ENCODE measurements at regions not wholly inside any gene's neighbourhood (a gene's known extent, or its start where the extent isn't known, plus 50 kb on each side); places are given as distances from the start of the nearest gene placed in this dataset.

- no peaks in the 10 kb centered on the region for H3K27me3 ChIP-seq (ENCODE audit: control insufficient read depth in 3 of 3, insufficient read depth in 3 of 3, low read length in 3 of 3)
- no peak overlapping the region for H3K4me3 ChIP-seq (ENCODE audit: low read depth in 1 of 3, low read length in 3 of 3)
- no peaks in the 10 kb centered on the region for H3K36me3 ChIP-seq (ENCODE audit: control insufficient read depth in 3 of 3, insufficient read depth in 2 of 3, low read depth in 1 of 3, low read length in 3 of 3)
- H3K4me1 ChIP-seq (ENCODE audit: control insufficient read depth in 3 of 3, insufficient read depth in 2 of 3, low read depth in 1 of 3, low read length in 2 of 3): no peaks in the 10 kb centered on the region
- no peak for FAIRE-seq
- no peaks in the 10 kb centered on the region for H3K9me3 ChIP-seq (ENCODE audit: control insufficient read depth in 2 of 2, insufficient read depth in 1 of 2, low read depth in 1 of 2, low read length in 1 of 2)
- 91 to 92% (median 91%) methylated on average over 3 of the region's 3 CpGs for WGBS, 3 donors
- DNase-seq: no peak
- no peak overlapping the region for H3K27ac ChIP-seq (ENCODE audit: low read depth in 1 of 3, low read length in 2 of 3)
Observed at GRCh38 chr22:34308101-34308500, 387.8 kb upstream of the LARGE1 start.

- Histone ChIP-seq H3K36me3 (ENCODE audit: control insufficient read depth in 3 of 3, insufficient read depth in 2 of 3, low read depth in 1 of 3, low read length in 3 of 3) (no peaks in the 10 kb centered on the region), H3K4me1 (ENCODE audit: control insufficient read depth in 3 of 3, insufficient read depth in 2 of 3, low read depth in 1 of 3, low read length in 2 of 3) (no peaks in the 10 kb centered on the region), H3K27me3 (ENCODE audit: control insufficient read depth in 3 of 3, insufficient read depth in 3 of 3, low read length in 3 of 3) (peaks cover 0 to 2% (median 0%) of the 10 kb centered on the region in 3 donors), H3K4me3 (ENCODE audit: low read depth in 1 of 3, low read length in 3 of 3) (no peak overlapping the region), H3K9me3 (ENCODE audit: control insufficient read depth in 2 of 2, insufficient read depth in 1 of 2, low read depth in 1 of 2, low read length in 1 of 2) (peaks cover 0 to 4% of the 10 kb centered on the region in 2 donors), H3K27ac (ENCODE audit: low read depth in 1 of 3, low read length in 2 of 3) (no peak overlapping the region)
- 75 to 85% (median 80%) methylated on average over 3 of the region's 3 CpGs for WGBS, 3 donors
- no peak for DNase-seq
- no peak for FAIRE-seq
Observed at GRCh38 chr22:34319346-34319745, 399.1 kb upstream of the LARGE1 start.

- Histone ChIP-seq H3K36me3 (ENCODE audit: control insufficient read depth in 3 of 3, insufficient read depth in 2 of 3, low read depth in 1 of 3, low read length in 3 of 3) (no peaks in the 10 kb centered on the region), H3K9me3 (ENCODE audit: control insufficient read depth in 2 of 2, insufficient read depth in 1 of 2, low read depth in 1 of 2, low read length in 1 of 2) (no peaks in the 10 kb centered on the region), H3K27me3 (ENCODE audit: control insufficient read depth in 3 of 3, insufficient read depth in 3 of 3, low read length in 3 of 3) (no peaks in the 10 kb centered on the region), H3K4me3 (ENCODE audit: low read depth in 1 of 3, low read length in 3 of 3) (no peak overlapping the region), H3K4me1 (ENCODE audit: control insufficient read depth in 3 of 3, insufficient read depth in 2 of 3, low read depth in 1 of 3, low read length in 2 of 3) (no peaks in the 10 kb centered on the region), H3K27ac (ENCODE audit: low read depth in 1 of 3, low read length in 2 of 3) (no peak overlapping the region)
- FAIRE-seq: no peak
- 84 to 91% (median 86%) methylated on average over 3 of the region's 3 CpGs for WGBS, 3 donors
- DNase-seq: no peak
Observed at GRCh38 chr22:34324763-34325162, 404.5 kb upstream of the LARGE1 start.

GRCh38 chr22:34326901-34327300 is 406.6 kb upstream of the LARGE1 start:
- Histone ChIP-seq H3K9me3 (ENCODE audit: control insufficient read depth in 2 of 2, insufficient read depth in 1 of 2, low read depth in 1 of 2, low read length in 1 of 2) (no peaks in the 10 kb centered on the region), H3K27ac (ENCODE audit: low read depth in 1 of 3, low read length in 2 of 3) (no peak overlapping the region), H3K4me3 (ENCODE audit: low read depth in 1 of 3, low read length in 3 of 3) (no peak overlapping the region), H3K4me1 (ENCODE audit: control insufficient read depth in 3 of 3, insufficient read depth in 2 of 3, low read depth in 1 of 3, low read length in 2 of 3) (no peaks in the 10 kb centered on the region), H3K27me3 (ENCODE audit: control insufficient read depth in 3 of 3, insufficient read depth in 3 of 3, low read length in 3 of 3) (no peaks in the 10 kb centered on the region), H3K36me3 (ENCODE audit: control insufficient read depth in 3 of 3, insufficient read depth in 2 of 3, low read depth in 1 of 3, low read length in 3 of 3) (no peaks in the 10 kb centered on the region)
- FAIRE-seq (no peak), DNase-seq (no peak)

- Histone ChIP-seq H3K4me3 (ENCODE audit: low read depth in 1 of 3, low read length in 3 of 3) (no peak overlapping the region), H3K4me1 (ENCODE audit: control insufficient read depth in 3 of 3, insufficient read depth in 2 of 3, low read depth in 1 of 3, low read length in 2 of 3) (no peaks in the 10 kb centered on the region), H3K36me3 (ENCODE audit: control insufficient read depth in 3 of 3, insufficient read depth in 2 of 3, low read depth in 1 of 3, low read length in 3 of 3) (no peaks in the 10 kb centered on the region), H3K9me3 (ENCODE audit: control insufficient read depth in 2 of 2, insufficient read depth in 1 of 2, low read depth in 1 of 2, low read length in 1 of 2) (peaks cover 1 to 14% of the 10 kb centered on the region in 2 donors), H3K27me3 (ENCODE audit: control insufficient read depth in 3 of 3, insufficient read depth in 3 of 3, low read length in 3 of 3) (no peaks in the 10 kb centered on the region), H3K27ac (ENCODE audit: low read depth in 1 of 3, low read length in 2 of 3) (no peak overlapping the region)
- no peak for DNase-seq
- no peak for FAIRE-seq
- WGBS, 3 donors: 80 to 86% (median 84%) methylated on average over 4 of the region's 4 CpGs
Observed at GRCh38 chr22:34330432-34330831, 410.2 kb upstream of the LARGE1 start.

- WGBS, 3 donors: 65 to 86% (median 65%) methylated on average over 4 of the region's 4 CpGs
- H3K4me1 ChIP-seq (ENCODE audit: control insufficient read depth in 3 of 3, insufficient read depth in 2 of 3, low read depth in 1 of 3, low read length in 2 of 3): no peaks in the 10 kb centered on the region
Observed at GRCh38 chr22:34333285-34333684, 413.0 kb upstream of the LARGE1 start.

GRCh38 chr22:34334893-34335292 is 414.6 kb upstream of the LARGE1 start:
- DNase-seq: no peak
- no peak for FAIRE-seq
- Histone ChIP-seq H3K36me3 (ENCODE audit: control insufficient read depth in 3 of 3, insufficient read depth in 2 of 3, low read depth in 1 of 3, low read length in 3 of 3) (no peaks in the 10 kb centered on the region), H3K9me3 (ENCODE audit: control insufficient read depth in 2 of 2, insufficient read depth in 1 of 2, low read depth in 1 of 2, low read length in 1 of 2) (peaks cover 1 to 18% of the 10 kb centered on the region in 2 donors), H3K27me3 (ENCODE audit: control insufficient read depth in 3 of 3, insufficient read depth in 3 of 3, low read length in 3 of 3) (peaks cover 0 to 2% (median 0%) of the 10 kb centered on the region in 3 donors), H3K27ac (ENCODE audit: low read depth in 1 of 3, low read length in 2 of 3) (no peak overlapping the region), H3K4me1 (ENCODE audit: control insufficient read depth in 3 of 3, insufficient read depth in 2 of 3, low read depth in 1 of 3, low read length in 2 of 3) (no peaks in the 10 kb centered on the region), H3K4me3 (ENCODE audit: low read depth in 1 of 3, low read length in 3 of 3) (no peak overlapping the region)
- WGBS, 3 donors: 68 to 74% (median 73%) methylated on average over 5 of the region's 5 CpGs

More at GRCh38 chr22:34333285-34333684, 413.0 kb upstream of the LARGE1 start:
- no peak for DNase-seq
- Histone ChIP-seq H3K36me3 (ENCODE audit: control insufficient read depth in 3 of 3, insufficient read depth in 2 of 3, low read depth in 1 of 3, low read length in 3 of 3) (no peaks in the 10 kb centered on the region), H3K9me3 (ENCODE audit: control insufficient read depth in 2 of 2, insufficient read depth in 1 of 2, low read depth in 1 of 2, low read length in 1 of 2) (peaks cover 1 to 18% of the 10 kb centered on the region in 2 donors), H3K27me3 (ENCODE audit: control insufficient read depth in 3 of 3, insufficient read depth in 3 of 3, low read length in 3 of 3) (peaks cover 0 to 2% (median 0%) of the 10 kb centered on the region in 3 donors), H3K27ac (ENCODE audit: low read depth in 1 of 3, low read length in 2 of 3) (no peak overlapping the region), H3K4me3 (ENCODE audit: low read depth in 1 of 3, low read length in 3 of 3) (no peak overlapping the region)
- FAIRE-seq: no peak

- Histone ChIP-seq H3K27ac (ENCODE audit: low read depth in 1 of 3, low read length in 2 of 3) (no peak overlapping the region), H3K4me3 (ENCODE audit: low read depth in 1 of 3, low read length in 3 of 3) (no peak overlapping the region), H3K36me3 (ENCODE audit: control insufficient read depth in 3 of 3, insufficient read depth in 2 of 3, low read depth in 1 of 3, low read length in 3 of 3) (no peaks in the 10 kb centered on the region), H3K4me1 (ENCODE audit: control insufficient read depth in 3 of 3, insufficient read depth in 2 of 3, low read depth in 1 of 3, low read length in 2 of 3) (no peaks in the 10 kb centered on the region), H3K27me3 (ENCODE audit: control insufficient read depth in 3 of 3, insufficient read depth in 3 of 3, low read length in 3 of 3) (no peaks in the 10 kb centered on the region), H3K9me3 (ENCODE audit: control insufficient read depth in 2 of 2, insufficient read depth in 1 of 2, low read depth in 1 of 2, low read length in 1 of 2) (no peaks in the 10 kb centered on the region)
- 0 to 19% (median 4%) methylated on average over 1 of the region's 1 CpG for WGBS, 3 donors
- DNase-seq (no peak), FAIRE-seq (no peak)
Observed at GRCh38 chr22:34344702-34345101, 424.4 kb upstream of the LARGE1 start.

- no peak overlapping the region for H3K4me3 ChIP-seq (ENCODE audit: low read depth in 1 of 3, low read length in 3 of 3)
- no peaks in the 10 kb centered on the region for H3K36me3 ChIP-seq (ENCODE audit: control insufficient read depth in 3 of 3, insufficient read depth in 2 of 3, low read depth in 1 of 3, low read length in 3 of 3)
- H3K9me3 ChIP-seq (ENCODE audit: control insufficient read depth in 2 of 2, insufficient read depth in 1 of 2, low read depth in 1 of 2, low read length in 1 of 2): no peaks in the 10 kb centered on the region
- no peaks in the 10 kb centered on the region for H3K4me1 ChIP-seq (ENCODE audit: control insufficient read depth in 3 of 3, insufficient read depth in 2 of 3, low read depth in 1 of 3, low read length in 2 of 3)
- DNase-seq: no peak
- WGBS, 3 donors: 79 to 84% (median 80%) methylated on average over 12 of the region's 12 CpGs
- H3K27ac ChIP-seq (ENCODE audit: low read depth in 1 of 3, low read length in 2 of 3): no peak overlapping the region
- no peak for FAIRE-seq
- H3K27me3 ChIP-seq (ENCODE audit: control insufficient read depth in 3 of 3, insufficient read depth in 3 of 3, low read length in 3 of 3): no peaks in the 10 kb centered on the region
Observed at GRCh38 chr22:34354071-34354817, 434.0 kb upstream of the LARGE1 start.
